Effector memory CD4-positive, alpha-beta T cell (primary cell): ENCODE measurements at regions not wholly inside any gene's neighbourhood (a gene's known extent, or its start where the extent isn't known, plus 50 kb on each side); places are given as distances from the start of the nearest gene placed in this dataset.
"Not testable (repeated sequence)": the region's sequence is repeated elsewhere in the genome, so short reads cannot be mapped to it uniquely, and the experiment has no call there.

Source experiments
- DNase-seq, 3 donors: peaks; one replicate each; pipeline ENCODE4 v3.0.0-alpha.2; 2020
- H3K27ac ChIP-seq: 2 replicates; pipeline ENCODE4 v1.7.0; 2013; ENCODE audit warnings: mild to moderate bottlenecking, low read length, moderate library complexity; ENCODE audit not compliant: insufficient read depth, poor library complexity, severe bottlenecking
- H3K27me3 ChIP-seq: replicated peaks from 2 replicates; pipeline ENCODE4 v1.7.0; 2013; ENCODE audit warnings: mild to moderate bottlenecking, low read length; ENCODE audit not compliant: insufficient read depth, control insufficient read depth, poor library complexity, severe bottlenecking
- H3K36me3 ChIP-seq: 2 replicates; pipeline ENCODE4 v1.7.0; 2013; ENCODE audit warnings: mild to moderate bottlenecking, low read length, moderate library complexity; ENCODE audit not compliant: control insufficient read depth, insufficient read depth
- H3K4me1 ChIP-seq: 2 replicates; pipeline ENCODE4 v1.7.0; 2013; ENCODE audit warnings: low read length, mild to moderate bottlenecking; ENCODE audit not compliant: control insufficient read depth, insufficient read depth, poor library complexity, severe bottlenecking
- H3K4me3 ChIP-seq: 2 replicates; pipeline ENCODE4 v1.7.0; 2013; ENCODE audit warnings: low read length, low read depth, mild to moderate bottlenecking; ENCODE audit not compliant: insufficient read depth, poor library complexity, severe bottlenecking
- H3K9me3 ChIP-seq: 2 replicates; pipeline ENCODE4 v1.7.0; 2013; ENCODE audit warnings: mild to moderate bottlenecking, low read length, moderate library complexity; ENCODE audit not compliant: control insufficient read depth

GRCh38 chr10:64855941-64856340, 1334.7 kb downstream of the REEP3 start:
- H3K4me3 ChIP-seq: no peak overlapping the region
- H3K9me3 ChIP-seq: no peaks in the 10 kb centered on the region
- no peak for DNase-seq
- no peaks in the 10 kb centered on the region for H3K27me3 ChIP-seq
- no peaks in the 10 kb centered on the region for H3K36me3 ChIP-seq
- no peak overlapping the region for H3K27ac ChIP-seq
- H3K4me1 ChIP-seq: no peaks in the 10 kb centered on the region

GRCh38 chr10:64859911-64860310, 1338.7 kb downstream of the REEP3 start:
- no peak overlapping the region for H3K27ac ChIP-seq
- no peak overlapping the region for H3K4me3 ChIP-seq
- no peaks in the 10 kb centered on the region for H3K9me3 ChIP-seq
- H3K4me1 ChIP-seq: no peaks in the 10 kb centered on the region
- H3K27me3 ChIP-seq: no peaks in the 10 kb centered on the region
- no peak for DNase-seq
- H3K36me3 ChIP-seq: no peaks in the 10 kb centered on the region

DNA sequence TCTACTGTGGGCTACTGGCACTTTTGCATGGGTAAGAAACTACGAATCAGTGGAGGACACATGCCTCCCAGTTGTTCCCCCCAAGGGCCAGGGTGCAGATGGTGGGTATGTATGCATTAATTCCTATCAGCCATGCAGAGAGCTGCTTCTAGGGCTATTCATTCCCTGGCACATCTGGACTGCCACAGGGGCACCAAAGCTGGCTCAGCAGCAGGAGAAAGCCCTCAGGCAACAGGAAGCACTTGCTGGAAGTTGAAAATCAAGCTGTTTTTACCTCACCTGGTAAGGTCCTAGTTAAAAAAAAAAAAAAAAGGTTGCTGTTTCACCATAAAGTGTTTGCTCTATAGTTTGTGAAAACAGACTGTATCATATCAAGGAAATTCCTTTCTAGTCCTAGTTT, 1342.6 kb downstream of the REEP3 start:
- Histone ChIP-seq H3K4me3 (no peak overlapping the region), H3K27me3 (no peaks in the 10 kb centered on the region), H3K36me3 (no peaks in the 10 kb centered on the region), H3K9me3 (no peaks in the 10 kb centered on the region), H3K27ac (no peak overlapping the region), H3K4me1 (no peaks in the 10 kb centered on the region)
- DNase-seq: no peak

DNA sequence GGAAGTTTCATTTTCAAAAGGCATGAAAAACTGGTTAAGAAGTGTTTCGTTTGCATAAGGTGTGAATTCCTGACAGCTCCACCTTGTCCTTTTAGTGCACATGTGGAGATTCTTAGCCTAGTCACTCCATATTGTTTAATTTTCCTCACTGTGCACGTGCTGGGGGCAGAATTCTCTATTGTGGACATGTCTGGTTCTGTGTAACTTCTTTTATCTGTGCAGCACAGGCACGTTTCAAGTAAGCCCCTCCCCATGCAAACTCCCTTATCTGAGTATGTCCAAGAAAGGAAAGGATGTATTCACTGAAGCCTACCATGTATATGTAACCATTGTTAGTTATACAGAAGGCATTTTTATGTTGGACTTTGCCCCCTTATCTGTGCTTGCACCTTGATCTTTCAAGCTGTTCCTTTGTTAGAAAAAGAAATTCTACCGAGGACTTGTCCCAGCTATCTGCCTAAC, 1346.3 kb downstream of the REEP3 start:
- Histone ChIP-seq H3K4me3 (no peak overlapping the region), H3K27ac (no peak overlapping the region), H3K4me1 (no peaks in the 10 kb centered on the region), H3K9me3 (no peaks in the 10 kb centered on the region), H3K27me3 (no peaks in the 10 kb centered on the region), H3K36me3 (no peaks in the 10 kb centered on the region)
- no peak for DNase-seq

DNA sequence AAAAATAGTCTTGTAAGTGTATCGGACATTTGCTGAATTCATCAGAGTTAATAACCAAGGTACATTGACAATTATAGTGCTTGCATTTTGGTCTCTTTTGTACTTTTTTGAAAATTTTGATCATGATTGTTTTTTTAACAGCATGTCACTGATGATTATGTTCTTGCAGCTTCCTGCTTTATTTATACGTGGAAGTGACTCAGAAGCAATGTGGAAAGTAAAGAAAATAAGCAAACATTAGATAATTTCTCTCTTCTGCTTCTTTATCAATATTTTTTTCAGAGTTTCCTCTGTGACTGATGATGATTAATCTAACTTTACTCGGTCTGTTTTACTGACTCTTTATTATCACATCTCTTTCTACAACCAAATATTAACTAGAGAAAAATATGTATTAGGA, 1351.9 kb downstream of the REEP3 start:
- no peak overlapping the region for H3K4me3 ChIP-seq

GRCh38 chr10:64873959-64874358, 1352.8 kb downstream of the REEP3 start:
- Histone ChIP-seq H3K9me3 (no peaks in the 10 kb centered on the region), H3K4me3 (no peak overlapping the region), H3K4me1 (no peaks in the 10 kb centered on the region), H3K27me3 (no peaks in the 10 kb centered on the region), H3K27ac (no peak overlapping the region), H3K36me3 (no peaks in the 10 kb centered on the region)
- DNase-seq: no peak

More for the DNA sequence above, 1351.9 kb downstream of the REEP3 start:
- no peaks in the 10 kb centered on the region for H3K27me3 ChIP-seq
- H3K4me1 ChIP-seq: no peaks in the 10 kb centered on the region
- no peaks in the 10 kb centered on the region for H3K36me3 ChIP-seq
- DNase-seq: no peak
- H3K9me3 ChIP-seq: no peaks in the 10 kb centered on the region
- no peak overlapping the region for H3K27ac ChIP-seq

- no peak overlapping the region for H3K4me3 ChIP-seq
- H3K9me3 ChIP-seq: no peaks in the 10 kb centered on the region
- H3K4me1 ChIP-seq: no peaks in the 10 kb centered on the region
- H3K27ac ChIP-seq: no peak overlapping the region
- no peak for DNase-seq
- no peaks in the 10 kb centered on the region for H3K27me3 ChIP-seq
- H3K36me3 ChIP-seq: no peaks in the 10 kb centered on the region
Measured at GRCh38 chr10:64880546-64880945, 1359.3 kb downstream of the REEP3 start.

DNA sequence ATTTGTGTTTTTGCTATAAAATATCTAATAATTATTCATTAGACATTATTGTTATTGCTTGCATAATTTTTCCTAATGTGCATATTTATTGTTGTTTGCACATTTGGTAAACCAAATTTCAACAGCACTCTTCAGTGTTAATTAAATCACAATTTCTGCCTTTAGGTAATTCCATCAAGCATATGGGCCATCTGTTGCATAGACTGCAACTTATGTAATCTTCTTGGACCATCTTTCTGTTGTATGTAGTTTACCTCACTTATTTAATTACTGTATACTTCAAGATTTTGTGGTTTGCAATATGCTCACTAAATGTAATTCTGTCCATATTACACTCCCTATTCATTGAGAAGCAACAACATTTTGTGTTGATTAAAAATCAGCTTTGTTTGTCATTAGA, 1360.1 kb downstream of the REEP3 start:
- Histone ChIP-seq H3K27me3 (no peaks in the 10 kb centered on the region), H3K4me1 (no peaks in the 10 kb centered on the region), H3K36me3 (no peaks in the 10 kb centered on the region), H3K27ac (no peak overlapping the region), H3K9me3 (no peaks in the 10 kb centered on the region), H3K4me3 (no peak overlapping the region)
- DNase-seq: no peak

GRCh38 chr10:64896582-64896981, 1375.4 kb downstream of the REEP3 start:
- no peak for DNase-seq
- Histone ChIP-seq H3K9me3 (no peaks in the 10 kb centered on the region), H3K27me3 (no peaks in the 10 kb centered on the region), H3K27ac (no peak overlapping the region), H3K4me3 (no peak overlapping the region), H3K4me1 (no peaks in the 10 kb centered on the region), H3K36me3 (no peaks in the 10 kb centered on the region)

DNA sequence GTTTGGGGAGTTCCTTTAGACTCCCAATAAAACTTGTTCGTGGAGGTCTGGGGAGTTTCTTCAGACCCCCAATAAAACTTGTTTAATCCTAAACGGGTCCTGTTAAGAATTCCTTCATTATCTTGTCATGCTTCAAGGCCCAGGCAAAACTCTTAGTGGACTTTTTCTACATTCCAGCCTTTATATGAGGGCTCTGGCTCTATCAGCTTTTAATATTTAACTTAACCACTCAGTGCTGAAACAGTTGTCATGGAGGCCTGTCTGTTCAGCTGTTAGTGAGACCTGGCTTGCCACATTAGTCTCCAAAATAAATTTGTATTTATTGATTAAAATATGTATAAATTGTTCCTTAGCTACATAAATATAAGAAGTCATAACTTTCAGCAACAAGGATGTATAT, 1385.1 kb downstream of the REEP3 start:
- DNase-seq, H3K4me1 ChIP-seq, H3K36me3 ChIP-seq, H3K4me3 ChIP-seq, H3K27me3 ChIP-seq, H3K9me3 ChIP-seq, H3K27ac ChIP-seq: not testable (repeated sequence)

GRCh38 chr10:64924306-64924705, 1403.1 kb downstream of the REEP3 start:
- not testable (repeated sequence) for H3K36me3 ChIP-seq, H3K4me1 ChIP-seq, H3K4me3 ChIP-seq, H3K27me3 ChIP-seq, H3K27ac ChIP-seq, H3K9me3 ChIP-seq, DNase-seq
